Panc1 (cell line): ENCODE measurements at regions not wholly inside any gene's neighbourhood (a gene's known extent, or its start where the extent isn't known, plus 50 kb on each side); places are given as distances from the start of the nearest gene placed in this dataset.

Source experiments
- ATAC-seq: fragments of 200-7000 bp; cut with Tn5 transposase; 2 replicates; pipeline ENCODE4 v1.9.1; 2020; ENCODE audit warnings: mild to moderate bottlenecking, moderate library complexity
- BruUV-seq: library from RNA; stranded (reverse); fragments of 400-500 nt; replicated peaks from 2 replicates; lab custom pipeline; 2021; lab: Mats Ljungman, UMichigan
- CTCF ChIA-PET: fragments of 300-600 bp; sonication (Branson Sonifier 250); formaldehyde crosslinking; loops from one replicate; lab custom pipeline; 2022; ENCODE audit warnings: antibody characterized with exemption; lab: Charles Lee
- POLR2A ChIA-PET: fragments of 300-600 bp; sonication (Branson Sonifier 250); formaldehyde crosslinking; loops from one replicate; lab custom pipeline; 2022; ENCODE audit warnings: antibody characterized with exemption; lab: Charles Lee
- DNase-seq: peaks from one replicate; pipeline ENCODE4 v3.0.0-alpha.2; 2010; ENCODE audit warnings: low read depth, low spot score
- H3K27ac ChIP-seq: 2 replicates; pipeline ENCODE4 v1.5.1; 2011; ENCODE audit warnings: mild to moderate bottlenecking, low read length, inconsistent platforms
- H3K27me3 ChIP-seq: fragments of 200-500 bp; sonication (Bioruptor generic); 2 replicates; pipeline ENCODE4 v1.6.0; 2014; ENCODE audit warnings: low read length, inconsistent platforms; ENCODE audit not compliant: control insufficient read depth, insufficient read depth
- H3K36me3 ChIP-seq: fragments of 200-500 bp; sonication (Bioruptor generic); 2 replicates; pipeline ENCODE4 v1.5.1; 2014; ENCODE audit warnings: inconsistent platforms, mild to moderate bottlenecking, low read length, moderate library complexity; ENCODE audit not compliant: control insufficient read depth, insufficient read depth
- H3K4me1 ChIP-seq: 2 replicates; pipeline ENCODE4 v1.5.1; 2011; ENCODE audit warnings: inconsistent platforms, mild to moderate bottlenecking, low read length, moderate library complexity; ENCODE audit not compliant: control insufficient read depth, insufficient read depth
- H3K4me3 ChIP-seq, 2 experiments: 2 replicates each; pipeline ENCODE4 v1.5.1; 2011 to 2012; ENCODE audit warnings: low read depth in 2 of 2, low read length in 2 of 2, mild to moderate bottlenecking in 2 of 2, inconsistent platforms in 1 of 2, moderate library complexity in 1 of 2
- H3K9me3 ChIP-seq: fragments of 200-500 bp; sonication (Bioruptor generic); 2 replicates; pipeline ENCODE4 v1.5.1; 2014; ENCODE audit warnings: low read depth, mild to moderate bottlenecking, inconsistent platforms, low read length, moderate library complexity; ENCODE audit not compliant: control insufficient read depth, insufficient read depth
- CTCF ChIP-seq: fragments of 450-650 bp; IDR thresholded peaks from 2 replicates; pipeline ENCODE4 v1.5.1; 2017; ENCODE audit warnings: mild to moderate bottlenecking
- POLR2AphosphoS5 ChIP-seq: IDR thresholded peaks from 2 replicates; pipeline ENCODE4 v1.6.1; 2012; ENCODE audit warnings: mild to moderate bottlenecking, low read depth, low read length, moderate library complexity
- REST ChIP-seq, 2 experiments: IDR thresholded peaks; 2 replicates each; pipeline ENCODE4 v1.6.1; 2011 to 2012; ENCODE audit warnings: low read depth in 2 of 2, control low read depth in 1 of 2, low read length in 1 of 2, mild to moderate bottlenecking in 1 of 2, moderate library complexity in 1 of 2; ENCODE audit not compliant: insufficient read depth in 1 of 2
- SIN3A ChIP-seq: IDR thresholded peaks from 2 replicates; pipeline ENCODE4 v1.6.1; 2012; ENCODE audit warnings: low read depth, mild to moderate bottlenecking, low read length, moderate library complexity, borderline replicate concordance; ENCODE audit not compliant: insufficient read depth
- TCF7L2 ChIP-seq: IDR thresholded peaks from 2 replicates; pipeline ENCODE4 v1.6.1; 2011; ENCODE audit warnings: mild to moderate bottlenecking, low read depth, low read length, inconsistent platforms
- in situ Hi-C: cut with HindIII; loops from 2 replicates; pipeline ENCODE4 v1.10.0; 2016; ENCODE audit warnings: low sequenced_read_pairs, low pct_unique_long_range_greater_than_20kb
- intact Hi-C: fragments of 100-400 bp; cut with micrococcal nuclease; formaldehyde crosslinking; loops from one replicate; pipeline ENCODE4 v1.10.0; 2022; ENCODE audit not compliant: unreplicated experiment

- Histone ChIP-seq H3K27ac (no peak overlapping the region), H3K27me3 (peaks cover 39% of the 10 kb centered on the region), H3K9me3 (no peaks in the 10 kb centered on the region), H3K4me3 (no peak overlapping the region), H3K36me3 (no peaks in the 10 kb centered on the region), H3K4me1 (no peaks in the 10 kb centered on the region)
- POLR2A ChIA-PET: no interaction called here
- BruUV-seq: no TSS peak
- no peak for TF ChIP-seq POLR2AphosphoS5
- no peak for TF ChIP-seq TCF7L2
- TF ChIP-seq CTCF: no peak
- TF ChIP-seq REST (IDR thresholded peaks at IDR 0.05; ENCODE audit: insufficient read depth in 1 of 2, low read depth in 2 of 2, low read length in 1 of 2): no peak
- no peak for TF ChIP-seq SIN3A
- in situ Hi-C loops (no loop called here), intact Hi-C loops (no loop called here)
- CTCF ChIA-PET: no interaction called here
- DNase-seq: no peak
- no peak for ATAC-seq
These were observed 114.6 kb upstream of the KCTD1 start for GRCh38 chr18:26662996-26663395.

GRCh38 chr18:26657631-26658581 lies 109.6 kb upstream of the KCTD1 start:
- ChIA-PET POLR2A (no interaction called here), CTCF (interaction anchor here (0.7 kb wide), 1 partner anchor 60 kb away, joined by 5 read pairs; no protein-coding TSS in a partner anchor)
- no TSS peak for BruUV-seq
- ATAC-seq: no peak
- Histone ChIP-seq H3K9me3 (no peaks in the 10 kb centered on the region), H3K4me1 (peaks cover 10% of the 10 kb centered on the region), H3K27ac (no peak overlapping the region; the same call in 1 of the 2 replicates), H3K27me3 (peaks cover 51% of the 10 kb centered on the region), H3K36me3 (no peaks in the 10 kb centered on the region), H3K4me3 (peak overlapping the region; percentile 62 to 70)
- no peak for DNase-seq
- in situ Hi-C loops: no loop called here
- TF ChIP-seq REST (IDR thresholded peaks at IDR 0.05; ENCODE audit: insufficient read depth in 1 of 2, low read depth in 2 of 2, low read length in 1 of 2): no peak
- no peak for TF ChIP-seq SIN3A
- TF ChIP-seq POLR2AphosphoS5: no peak
- TF ChIP-seq TCF7L2: no peak
- no peak for TF ChIP-seq CTCF
- intact Hi-C loops: loop anchor here (10.0 kb wide), 2 partner anchors 273 to 353 kb away; no protein-coding TSS in a partner anchor
